H9 (cell line): ENCODE measurements at regions not wholly inside any gene's neighbourhood (a gene's known extent, or its start where the extent isn't known, plus 50 kb on each side); places are given as distances from the start of the nearest gene placed in this dataset.

ENCODE experiments used
- DNase-seq: peaks from one replicate; pipeline ENCODE4 v3.0.0-alpha.2; 2017
- H2AFZ ChIP-seq: one replicate; pipeline ENCODE4 v1.6.1; 2013; ENCODE audit warnings: mild to moderate bottlenecking, low read length, control low read depth, moderate library complexity
- H2AK5ac ChIP-seq: 2 replicates; pipeline ENCODE4 v1.6.1; 2013; ENCODE audit warnings: low read length, control low read depth, mixed read lengths; ENCODE audit not compliant: insufficient read length
- H2BK120ac ChIP-seq: one replicate; pipeline ENCODE4 v1.6.1; 2013; ENCODE audit warnings: low read depth, mild to moderate bottlenecking, low read length, control low read depth, inconsistent platforms; ENCODE audit not compliant: poor library complexity, severe bottlenecking
- H2BK12ac ChIP-seq: 2 replicates; pipeline ENCODE4 v1.6.1; 2013; ENCODE audit warnings: low read length, control low read depth, mixed read lengths, low read depth; ENCODE audit not compliant: insufficient read length
- H2BK15ac ChIP-seq: 2 replicates; pipeline ENCODE4 v1.6.1; 2013; ENCODE audit warnings: low read depth, low read length, control low read depth
- H2BK20ac ChIP-seq: one replicate; pipeline ENCODE4 v1.6.1; 2013; ENCODE audit warnings: low read depth, mild to moderate bottlenecking, low read length, control low read depth, inconsistent platforms; ENCODE audit not compliant: poor library complexity, severe bottlenecking
- H2BK5ac ChIP-seq: 2 replicates; pipeline ENCODE4 v1.6.1; 2013; ENCODE audit warnings: low read length, control low read depth, mixed read lengths; ENCODE audit not compliant: insufficient read length
- H3K14ac ChIP-seq: 2 replicates; pipeline ENCODE4 v1.6.1; 2013; ENCODE audit warnings: low read length, control low read depth; ENCODE audit not compliant: insufficient read depth
- H3K18ac ChIP-seq: 2 replicates; pipeline ENCODE4 v1.6.1; 2013; ENCODE audit warnings: low read depth, mild to moderate bottlenecking, mixed read lengths, low read length, control low read depth; ENCODE audit not compliant: insufficient read length
- H3K23ac ChIP-seq: 2 replicates; pipeline ENCODE4 v1.6.1; 2013; ENCODE audit warnings: low read length, control low read depth, mixed read lengths, low read depth; ENCODE audit not compliant: insufficient read length
- H3K23me2 ChIP-seq: 2 replicates; pipeline ENCODE4 v1.6.1; 2013; ENCODE audit warnings: low read depth, mild to moderate bottlenecking, mixed read lengths, low read length, control low read depth; ENCODE audit not compliant: insufficient read length, poor library complexity, severe bottlenecking
- H3K27ac ChIP-seq: 2 replicates; pipeline ENCODE4 v1.5.1; 2013; ENCODE audit warnings: low read length, control low read depth, mixed read lengths, low read depth; ENCODE audit not compliant: insufficient read length
- H3K27me3 ChIP-seq: 2 replicates; pipeline ENCODE4 v1.6.1; 2013; ENCODE audit warnings: low read length, control low read depth, inconsistent platforms; ENCODE audit not compliant: insufficient read depth
- H3K4ac ChIP-seq: 2 replicates; pipeline ENCODE4 v1.6.1; 2013; ENCODE audit warnings: low read depth, mild to moderate bottlenecking, control low read depth, inconsistent platforms, low read length, moderate library complexity
- H3K4me1 ChIP-seq: 2 replicates; pipeline ENCODE4 v1.6.1; 2013; ENCODE audit warnings: low read length, control low read depth, inconsistent platforms; ENCODE audit not compliant: insufficient read depth
- H3K4me2 ChIP-seq: 2 replicates; pipeline ENCODE4 v1.6.1; 2013; ENCODE audit warnings: low read length, control low read depth, mixed read lengths; ENCODE audit not compliant: insufficient read length, insufficient read depth
- H3K56ac ChIP-seq: 2 replicates; pipeline ENCODE4 v1.6.1; 2013; ENCODE audit warnings: low read depth, mild to moderate bottlenecking, mixed read lengths, low read length, control low read depth; ENCODE audit not compliant: insufficient read length
- H3K79me1 ChIP-seq: 2 replicates; pipeline ENCODE4 v1.6.1; 2013; ENCODE audit warnings: low read depth, mild to moderate bottlenecking, moderate library complexity, low read length, control low read depth, inconsistent platforms; ENCODE audit not compliant: insufficient read depth, poor library complexity, severe bottlenecking
- H3K79me2 ChIP-seq: 2 replicates; pipeline ENCODE4 v1.6.1; 2013; ENCODE audit warnings: low read length, control low read depth, inconsistent platforms; ENCODE audit not compliant: insufficient read depth
- H3K9ac ChIP-seq: 2 replicates; pipeline ENCODE4 v1.6.1; 2013; ENCODE audit warnings: low read length, control low read depth, mixed read lengths; ENCODE audit not compliant: insufficient read length; ENCODE audit errors: extremely low read depth
- H3K9me3 ChIP-seq: one replicate; pipeline ENCODE4 v1.6.1; 2013; ENCODE audit warnings: low read depth, low read length, inconsistent platforms; ENCODE audit not compliant: control insufficient read depth
- H3T11ph ChIP-seq: one replicate; pipeline ENCODE4 v1.6.1; 2013; ENCODE audit warnings: mild to moderate bottlenecking, low read length, control low read depth, inconsistent platforms
- H4K20me1 ChIP-seq: one replicate; pipeline ENCODE4 v1.6.1; 2013; ENCODE audit not compliant: control insufficient read depth, insufficient read length, insufficient read depth
- H4K5ac ChIP-seq: 2 replicates; pipeline ENCODE4 v1.6.1; 2013; ENCODE audit warnings: low read depth, mild to moderate bottlenecking, mixed read lengths, low read length, control low read depth; ENCODE audit not compliant: insufficient read length
- H4K8ac ChIP-seq: replicated peaks from 2 replicates; pipeline ENCODE4 v1.6.1; 2013; ENCODE audit warnings: low read length, control low read depth, mixed read lengths, low read depth; ENCODE audit not compliant: insufficient read length
- H4K91ac ChIP-seq: 2 replicates; pipeline ENCODE4 v1.6.1; 2013; ENCODE audit warnings: low read depth, mild to moderate bottlenecking, moderate library complexity, mixed read lengths, low read length, control low read depth; ENCODE audit not compliant: insufficient read length
- H3K27ac Mint-ChIP-seq, 3 experiments: 2 replicates in 2 of 3; 3 replicates in 1 of 3; pipeline ENCODE4 v1.8.0; 2020 to 2021; ENCODE audit warnings: mixed read lengths in 3 of 3, mild to moderate bottlenecking in 1 of 3, moderate library complexity in 1 of 3
- H3K27me3 Mint-ChIP-seq: 2 replicates; pipeline ENCODE4 v1.8.0; 2021; ENCODE audit warnings: low read depth, mild to moderate bottlenecking, moderate library complexity, mixed read lengths
- H3K36me3 Mint-ChIP-seq, 3 experiments: 2 replicates in 2 of 3; 3 replicates in 1 of 3; pipeline ENCODE4 v1.8.0; 2020 to 2021; ENCODE audit warnings: low read depth in 3 of 3, mixed read lengths in 3 of 3; ENCODE audit not compliant: insufficient read depth in 1 of 3
- H3K4me1 Mint-ChIP-seq, 2 experiments: 2 replicates each; pipeline ENCODE4 v1.8.0; 2020; ENCODE audit warnings: mixed read lengths in 2 of 2
- H3K4me3 Mint-ChIP-seq, 2 experiments: 2 replicates in 1 of 2; 3 replicates in 1 of 2; pipeline ENCODE4 v1.8.0; 2020 to 2021; ENCODE audit warnings: mild to moderate bottlenecking in 2 of 2, mixed read lengths in 2 of 2, moderate library complexity in 1 of 2
- H3K9me3 Mint-ChIP-seq, 2 experiments: 2 replicates in 1 of 2; 3 replicates in 1 of 2; pipeline ENCODE4 v1.8.0; 2020; ENCODE audit warnings: mild to moderate bottlenecking in 2 of 2, mixed read lengths in 2 of 2, moderate library complexity in 1 of 2
- CTCF ChIP-seq: fragments of 200-600 bp; sonication (generic); conservative IDR thresholded peaks from 3 replicates; pipeline ENCODE4 v1.8.0; 2021; ENCODE audit warnings: antibody characterized with exemption, mild to moderate bottlenecking
- WGBS: extraction: QIAGEN DNeasy Blood & Tissue Kit; methylation state at CpG from one replicate; pipeline ENCODE4 v1.1.7; 2013; ENCODE audit warnings: missing lambda C conversion rate, low lambda C conversion rate, mixed read lengths; ENCODE audit not compliant: insufficient read length; ENCODE audit errors: extremely low coverage; 5-methylcytosine and 5-hydroxymethylcytosine counted together

GRCh38 chr5:166279828-166280227, 2011.6 kb upstream of the WWC1 start:
- Histone ChIP-seq H3K4ac (no peak overlapping the region), H4K8ac (no peak overlapping the region), H3K23me2 (no peaks in the 10 kb centered on the region), H3K56ac (no peak overlapping the region), H3K23ac (no peak overlapping the region), H3K27me3 (no peaks in the 10 kb centered on the region), H2AK5ac (no peak overlapping the region), H3K14ac (no peak overlapping the region), H4K91ac (no peak overlapping the region), H3K79me1 (no peaks in the 10 kb centered on the region), H2BK120ac (no peak overlapping the region), H2BK15ac (no peak overlapping the region), H3K18ac (no peak overlapping the region), H2BK12ac (no peak overlapping the region), H2BK20ac (no peak overlapping the region), H2AFZ (no peak overlapping the region), H2BK5ac (no peak overlapping the region), H3K4me2 (no peak overlapping the region), H3T11ph (no peak overlapping the region), H3K9me3 (no peaks in the 10 kb centered on the region), H4K5ac (no peak overlapping the region), H3K9ac (no peak overlapping the region), H3K27ac (no peak overlapping the region), H3K4me1 (no peaks in the 10 kb centered on the region), H4K20me1 (no peaks in the 10 kb centered on the region), H3K79me2 (no peaks in the 10 kb centered on the region)
- TF ChIP-seq CTCF, result no peak
- H3K36me3 Mint-ChIP-seq, result 0 out of 7 replicates have a peak, but pooled peaks cover 0 to 3% (median 0%) of the 10 kb centered on the region in 3 experiments
- DNase-seq, result no peak
- peaks cover 4 to 9% of the 10 kb centered on the region in 2 experiments; a peak in 4 of 5 replicates for H3K9me3 Mint-ChIP-seq
- peaks cover 4% of the 10 kb centered on the region; the same call in 1 of the 2 replicates for H3K27me3 Mint-ChIP-seq
- H3K27ac Mint-ChIP-seq, result no peak overlapping the region
- no peak overlapping the region for H3K4me3 Mint-ChIP-seq
- no CpG with 5 or more reads among the region's 3 CpGs for WGBS
- H3K4me1 Mint-ChIP-seq, result peaks cover 7% of the 10 kb centered on the region in 2 experiments; a peak in 3 of 4 replicates
